Lower lobe of right lung (tissue), 2 donors: ENCODE measurements at regions not wholly inside any gene's neighbourhood (a gene's known extent, or its start where the extent isn't known, plus 50 kb on each side); places are given as distances from the start of the nearest gene placed in this dataset.

Experiments
- ATAC-seq, 2 donors: fragments of 200-7000 bp; cut with Tn5 transposase; one replicate each; pipeline ENCODE4 v1.9.1; 2020 to 2022; ENCODE audit warnings: mild to moderate bottlenecking in 2 of 2, moderate library complexity in 2 of 2
- DNase-seq: peaks from one replicate; pipeline ENCODE4 v3.0.0-alpha.2; 2020
- H3K27ac ChIP-seq: fragments of 200-600 bp; one replicate; pipeline ENCODE4 v1.8.0; 2022
- H3K27me3 ChIP-seq: fragments of 200-600 bp; one replicate; pipeline ENCODE4 v1.8.0; 2022; ENCODE audit warnings: low read depth
- H3K36me3 ChIP-seq: fragments of 200-600 bp; one replicate; pipeline ENCODE4 v1.8.0; 2022; ENCODE audit warnings: mild to moderate bottlenecking
- H3K4me1 ChIP-seq: fragments of 200-600 bp; one replicate; pipeline ENCODE4 v1.8.0; 2022
- H3K4me3 ChIP-seq: fragments of 200-600 bp; one replicate; pipeline ENCODE4 v1.8.0; 2022; ENCODE audit warnings: mild to moderate bottlenecking
- H3K9me3 ChIP-seq: fragments of 200-600 bp; one replicate; pipeline ENCODE4 v1.8.0; 2022
- CTCF ChIP-seq: fragments of 200-600 bp; IDR thresholded peaks from one replicate; pipeline ENCODE4 v1.8.0; 2022; ENCODE audit warnings: antibody characterized with exemption, mild to moderate bottlenecking
- intact Hi-C: fragments of 100-400 bp; cut with DNase I; formaldehyde crosslinking; loops from one replicate; pipeline ENCODE4 v1.11.0; 2022
- donor health status: DM: no; HTN: yes; CAD: no; lungs with severe emphysema.

GRCh38 chr17:13355054-13355453 is 246.7 kb downstream of the HS3ST3A1 start:
- ATAC-seq (no peak), DNase-seq (no peak)
- Histone ChIP-seq H3K27me3 (no peaks in the 10 kb centered on the region), H3K4me1 (no peaks in the 10 kb centered on the region), H3K27ac (no peak overlapping the region), H3K9me3 (no peaks in the 10 kb centered on the region), H3K4me3 (no peak overlapping the region), H3K36me3 (no peaks in the 10 kb centered on the region)
- TF ChIP-seq CTCF = no peak
- intact Hi-C loops = no loop called here

- DNase-seq (no peak), ATAC-seq (no peak)
- H3K36me3 ChIP-seq = no peaks in the 10 kb centered on the region
- no peaks in the 10 kb centered on the region for H3K4me1 ChIP-seq
- H3K4me3 ChIP-seq = no peak overlapping the region
- no peak overlapping the region for H3K27ac ChIP-seq
- H3K27me3 ChIP-seq = no peaks in the 10 kb centered on the region
- no peak for TF ChIP-seq CTCF
- H3K9me3 ChIP-seq = no peaks in the 10 kb centered on the region
- intact Hi-C loops = no loop called here
These were observed 248.1 kb downstream of the HS3ST3A1 start for GRCh38 chr17:13353590-13353989.

GRCh38 chr17:13352747-13353415 is 248.8 kb downstream of the HS3ST3A1 start:
- Histone ChIP-seq H3K9me3 (no peaks in the 10 kb centered on the region), H3K4me1 (no peaks in the 10 kb centered on the region), H3K27me3 (no peaks in the 10 kb centered on the region), H3K36me3 (no peaks in the 10 kb centered on the region), H3K27ac (no peak overlapping the region), H3K4me3 (no peak overlapping the region)
- no peak for TF ChIP-seq CTCF
- DNase-seq (no peak), ATAC-seq (no peak)
- intact Hi-C loops = no loop called here

DNA sequence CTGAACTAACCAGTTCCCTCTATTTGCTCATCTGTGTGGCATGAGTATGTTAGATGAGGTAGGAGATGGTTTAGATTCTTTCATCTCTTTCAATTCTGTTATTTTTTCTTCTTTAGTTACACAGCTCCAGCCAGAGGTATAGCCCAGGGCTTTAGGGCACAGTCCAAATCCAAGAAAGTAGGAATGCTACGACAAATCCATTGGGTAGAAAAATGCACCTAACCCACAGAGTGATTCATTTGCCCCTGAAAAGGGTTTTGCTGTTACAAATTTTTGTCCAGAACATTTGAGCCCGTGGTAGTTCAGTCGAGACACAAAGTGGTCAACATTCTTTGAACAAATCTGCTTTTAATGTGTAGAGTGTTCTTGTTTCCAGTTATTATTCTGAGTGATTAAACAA is 250.7 kb downstream of the HS3ST3A1 start:
- ATAC-seq (no peak), DNase-seq (no peak)
- Histone ChIP-seq H3K4me3 (no peak overlapping the region), H3K27ac (no peak overlapping the region), H3K27me3 (no peaks in the 10 kb centered on the region), H3K4me1 (no peaks in the 10 kb centered on the region), H3K36me3 (no peaks in the 10 kb centered on the region), H3K9me3 (no peaks in the 10 kb centered on the region)
- intact Hi-C loops = no loop called here
- TF ChIP-seq CTCF = no peak

GRCh38 chr17:13350466-13350865 is 251.3 kb downstream of the HS3ST3A1 start:
- Histone ChIP-seq H3K4me3 (no peak overlapping the region), H3K27me3 (no peaks in the 10 kb centered on the region), H3K9me3 (no peaks in the 10 kb centered on the region), H3K36me3 (no peaks in the 10 kb centered on the region), H3K4me1 (no peaks in the 10 kb centered on the region), H3K27ac (no peak overlapping the region)
- intact Hi-C loops = no loop called here
- no peak for DNase-seq
- ATAC-seq = no peak
- no peak for TF ChIP-seq CTCF
